ENCODE measurements at regions not wholly inside any gene's neighbourhood (a gene's known extent, or its start where the extent isn't known, plus 50 kb on each side); places are given as distances from the start of the nearest gene placed in this dataset.

DNA sequence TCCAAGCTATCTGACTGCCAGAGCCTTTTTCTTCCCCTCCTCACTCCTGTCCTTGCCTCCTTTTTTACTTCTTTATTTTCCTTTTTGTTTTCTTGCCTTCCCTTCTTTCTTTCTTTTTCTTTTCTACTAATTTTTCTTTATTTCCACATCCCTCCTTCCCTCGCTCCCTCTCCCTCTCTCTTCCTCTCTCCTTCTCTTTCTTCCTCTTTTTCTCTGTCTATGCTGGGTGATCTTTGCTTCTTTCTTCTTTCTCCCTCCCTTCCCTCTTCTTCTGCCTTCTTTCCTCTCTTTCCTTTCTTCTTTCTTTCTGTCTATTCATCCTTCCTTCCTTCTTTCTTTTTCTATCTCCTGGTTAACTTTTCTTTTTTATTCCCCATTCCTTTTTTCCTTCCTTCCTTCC is 564.8 kb downstream of the NSUN3 start:
- Histone ChIP-seq H3K9ac (ENCODE audit: control insufficient read depth, extremely low read depth, insufficient read depth, low read length) (no peak overlapping the region), H4K20me1 (ENCODE audit: control insufficient read depth, extremely low read depth, insufficient read depth, low read length) (no peaks in the 10 kb centered on the region), H3K9me3 (ENCODE audit: control insufficient read depth, low read depth, low read length) (no peaks in the 10 kb centered on the region), H3K36me3 (ENCODE audit: control insufficient read depth in 2 of 2, extremely low read depth in 1 of 2, insufficient read depth in 2 of 2, low read length in 2 of 2) (no peaks in the 10 kb centered on the region), H3K79me2 (ENCODE audit: control insufficient read depth, insufficient read depth, low read length) (no peaks in the 10 kb centered on the region), H3K4me1 (ENCODE audit: control insufficient read depth, extremely low read depth, insufficient read depth, low read length) (peaks cover 2% of the 10 kb centered on the region), H2AFZ (ENCODE audit: control insufficient read depth, low read length) (no peak overlapping the region), H3K4me2 (ENCODE audit: control insufficient read depth, extremely low read depth, insufficient read depth, low read depth, low read length) (no peak overlapping the region), H3K27me3 (ENCODE audit: control insufficient read depth, extremely low read depth, insufficient read depth, low read length) (no peaks in the 10 kb centered on the region), H3K4me3 (ENCODE audit: control insufficient read depth in 2 of 3, extremely low read depth in 1 of 3, insufficient read depth in 2 of 3, low read depth in 1 of 3, low read length in 3 of 3) (no peak overlapping the region), H3K27ac (ENCODE audit: control insufficient read depth, insufficient read depth, low read length) (no peak overlapping the region), H3K9me1 (ENCODE audit: control insufficient read depth, extremely low read depth, insufficient read depth, low read length) (no peaks in the 10 kb centered on the region)
- no peak for TF ChIP-seq EZH2 (IDR thresholded peaks at IDR 0.05; ENCODE audit: low read length)
- TF ChIP-seq, protein P1, sequence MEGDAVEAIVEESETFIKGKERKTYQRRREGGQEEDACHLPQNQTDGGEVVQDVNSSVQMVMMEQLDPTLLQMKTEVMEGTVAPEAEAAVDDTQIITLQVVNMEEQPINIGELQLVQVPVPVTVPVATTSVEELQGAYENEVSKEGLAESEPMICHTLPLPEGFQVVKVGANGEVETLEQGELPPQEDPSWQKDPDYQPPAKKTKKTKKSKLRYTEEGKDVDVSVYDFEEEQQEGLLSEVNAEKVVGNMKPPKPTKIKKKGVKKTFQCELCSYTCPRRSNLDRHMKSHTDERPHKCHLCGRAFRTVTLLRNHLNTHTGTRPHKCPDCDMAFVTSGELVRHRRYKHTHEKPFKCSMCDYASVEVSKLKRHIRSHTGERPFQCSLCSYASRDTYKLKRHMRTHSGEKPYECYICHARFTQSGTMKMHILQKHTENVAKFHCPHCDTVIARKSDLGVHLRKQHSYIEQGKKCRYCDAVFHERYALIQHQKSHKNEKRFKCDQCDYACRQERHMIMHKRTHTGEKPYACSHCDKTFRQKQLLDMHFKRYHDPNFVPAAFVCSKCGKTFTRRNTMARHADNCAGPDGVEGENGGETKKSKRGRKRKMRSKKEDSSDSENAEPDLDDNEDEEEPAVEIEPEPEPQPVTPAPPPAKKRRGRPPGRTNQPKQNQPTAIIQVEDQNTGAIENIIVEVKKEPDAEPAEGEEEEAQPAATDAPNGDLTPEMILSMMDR (optimal IDR thresholded peaks at IDR 0.05 in 1 of 3, IDR thresholded peaks at IDR 0.05 in 1 of 3, conservative IDR thresholded peaks at IDR 0.05 in 1 of 3; ENCODE audit: extremely low read depth in 1 of 3, insufficient read depth in 2 of 3, low read length in 3 of 3) = no peak
- no peak for FAIRE-seq
- DNase-seq (ENCODE audit: low read depth, low spot score) = no peak
- dilution Hi-C loops (cut with MboI; ENCODE audit: extremely low pct_ligation_motif_present, low sequenced_read_pairs) = no loop called here

DNA sequence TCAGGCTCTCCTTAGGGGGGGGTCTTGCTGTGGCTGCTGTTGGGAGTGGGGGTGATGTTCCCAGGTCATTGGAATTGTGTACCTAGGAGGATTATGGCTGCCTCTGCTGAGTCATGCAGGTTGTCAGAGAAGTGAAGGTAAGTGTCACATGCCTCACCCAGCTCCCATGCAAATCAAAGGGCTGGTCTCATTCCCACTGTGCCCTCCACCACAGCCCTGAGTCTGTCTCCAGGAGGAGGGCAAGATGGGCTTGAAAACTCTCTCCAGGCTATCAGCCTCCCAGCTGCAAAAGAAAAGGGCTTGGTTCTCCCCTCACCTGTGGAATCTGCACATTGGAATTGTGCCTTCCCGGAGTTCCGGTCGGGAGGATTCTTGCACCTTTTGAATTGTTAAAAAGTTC is 580.5 kb downstream of the NSUN3 start:
- H3K4me2 ChIP-seq (ENCODE audit: control insufficient read depth, extremely low read depth, insufficient read depth, low read depth, low read length) = no peak overlapping the region
- H3K27me3 ChIP-seq (ENCODE audit: control insufficient read depth, extremely low read depth, insufficient read depth, low read length) = no peaks in the 10 kb centered on the region
- no peak overlapping the region for H2AFZ ChIP-seq (ENCODE audit: control insufficient read depth, low read length)
- no peaks in the 10 kb centered on the region for H3K9me3 ChIP-seq (ENCODE audit: control insufficient read depth, low read depth, low read length)
- no peaks in the 10 kb centered on the region for H3K36me3 ChIP-seq (ENCODE audit: control insufficient read depth in 2 of 2, extremely low read depth in 1 of 2, insufficient read depth in 2 of 2, low read length in 2 of 2)
- TF ChIP-seq EZH2 (IDR thresholded peaks at IDR 0.05; ENCODE audit: low read length) = no peak
- TF ChIP-seq, protein P1 (optimal IDR thresholded peaks at IDR 0.05 in 1 of 3, IDR thresholded peaks at IDR 0.05 in 1 of 3, conservative IDR thresholded peaks at IDR 0.05 in 1 of 3; ENCODE audit: extremely low read depth in 1 of 3, insufficient read depth in 2 of 3, low read length in 3 of 3) = no peak
- H3K4me1 ChIP-seq (ENCODE audit: control insufficient read depth, extremely low read depth, insufficient read depth, low read length) = peaks cover 2% of the 10 kb centered on the region
- no peak for FAIRE-seq
- no peaks in the 10 kb centered on the region for H3K79me2 ChIP-seq (ENCODE audit: control insufficient read depth, insufficient read depth, low read length)
- dilution Hi-C loops (cut with MboI; ENCODE audit: extremely low pct_ligation_motif_present, low sequenced_read_pairs) = no loop called here
- no peaks in the 10 kb centered on the region for H4K20me1 ChIP-seq (ENCODE audit: control insufficient read depth, extremely low read depth, insufficient read depth, low read length)
- no peak overlapping the region for H3K4me3 ChIP-seq (ENCODE audit: control insufficient read depth in 2 of 3, extremely low read depth in 1 of 3, insufficient read depth in 2 of 3, low read depth in 1 of 3, low read length in 3 of 3)
- no peaks in the 10 kb centered on the region for H3K9me1 ChIP-seq (ENCODE audit: control insufficient read depth, extremely low read depth, insufficient read depth, low read length)
- no peak for DNase-seq (ENCODE audit: low read depth, low spot score)
- no peak overlapping the region for H3K9ac ChIP-seq (ENCODE audit: control insufficient read depth, extremely low read depth, insufficient read depth, low read length)
- no peak overlapping the region for H3K27ac ChIP-seq (ENCODE audit: control insufficient read depth, insufficient read depth, low read length)

All from keratinocyte (primary cell).